H1 (cell line): ENCODE measurements at regions not wholly inside any gene's neighbourhood (a gene's known extent, or its start where the extent isn't known, plus 50 kb on each side); places are given as distances from the start of the nearest gene placed in this dataset.

Experiments used
- CTCF ChIA-PET: fragments of 300-600 bp; sonication (Branson Sonifier 250); formaldehyde crosslinking; loops from one replicate; lab custom pipeline; 2021; ENCODE audit not compliant: partially characterized antibody; lab: Charles Lee
- POLR2A ChIA-PET: fragments of 300-600 bp; sonication (Branson Sonifier 250); formaldehyde crosslinking; loops from one replicate; lab custom pipeline; 2021; ENCODE audit warnings: inconsistent platforms; ENCODE audit not compliant: partially characterized antibody; lab: Charles Lee
- DNase-seq, 2 experiments: peaks; one replicate each; pipeline versions ENCODE4 v3.0.0 to v3.0.0-alpha.2; 2010 to 2022; ENCODE audit warnings: low spot score in 2 of 2, low read depth in 1 of 2, mixed read lengths in 1 of 2
- FAIRE-seq: peaks from 2 replicates; lab custom pipeline; 2011; peaks lifted over from hg19 to GRCh38; lab: Jason Lieb, UNC
- H2AFZ ChIP-seq: 2 replicates; pipeline ENCODE4 v1.8.1; 2012; ENCODE audit warnings: low read length, inconsistent platforms
- H2AK5ac ChIP-seq: 2 replicates; pipeline ENCODE4 v1.6.1; 2013; ENCODE audit warnings: low read depth, low read length
- H2BK120ac ChIP-seq: replicated peaks from 2 replicates; pipeline ENCODE3; 2013; ENCODE audit warnings: low read depth, low read length, inconsistent platforms
- H2BK12ac ChIP-seq: 2 replicates; pipeline ENCODE4 v1.6.1; 2013; ENCODE audit warnings: low read depth, low read length
- H2BK15ac ChIP-seq: 2 replicates; pipeline ENCODE4 v1.6.1; 2013; ENCODE audit warnings: low read length
- H2BK20ac ChIP-seq: 2 replicates; pipeline ENCODE4 v1.6.1; 2013; ENCODE audit warnings: low read length
- H2BK5ac ChIP-seq: 2 replicates; pipeline ENCODE4 v1.6.1; 2013; ENCODE audit warnings: low read depth, low read length
- H3K14ac ChIP-seq: 2 replicates; pipeline ENCODE4 v1.6.1; 2013; ENCODE audit warnings: inconsistent platforms; ENCODE audit not compliant: insufficient read length
- H3K18ac ChIP-seq: 2 replicates; pipeline ENCODE4 v1.6.1; 2013; ENCODE audit warnings: low read length; ENCODE audit errors: extremely low read depth
- H3K23ac ChIP-seq: 2 replicates; pipeline ENCODE4 v1.6.1; 2013; ENCODE audit warnings: inconsistent platforms; ENCODE audit not compliant: insufficient read length
- H3K23me2 ChIP-seq: 2 replicates; pipeline ENCODE4 v1.6.1; 2013; ENCODE audit warnings: low read depth, low read length
- H3K27ac ChIP-seq: 2 replicates; pipeline ENCODE4 v1.6.1; 2011; ENCODE audit warnings: low read depth, low read length, inconsistent platforms
- H3K27me3 ChIP-seq, 4 experiments: replicated peaks in 1 of 4; 1 replicate in 1 of 4; 2 replicates in 3 of 4; pipeline versions ENCODE4 v1.6.1 to v1.8.1; 2011 to 2013; ENCODE audit warnings: low read length in 3 of 4, mild to moderate bottlenecking in 3 of 4, inconsistent platforms in 2 of 4, mixed read lengths in 2 of 4, moderate library complexity in 1 of 4; ENCODE audit not compliant: control insufficient read depth in 3 of 4, insufficient read depth in 3 of 4; ENCODE audit errors: extremely low read depth in 1 of 4
- H3K36me3 ChIP-seq, 4 experiments: 2 replicates each; pipeline versions ENCODE4 v1.6.1 to v1.8.1; 2011 to 2013; ENCODE audit warnings: mild to moderate bottlenecking in 4 of 4, low read length in 3 of 4, moderate library complexity in 2 of 4, control low read depth in 1 of 4, inconsistent platforms in 1 of 4; ENCODE audit not compliant: insufficient read depth in 4 of 4, control insufficient read depth in 2 of 4
- H3K4ac ChIP-seq: replicated peaks from 2 replicates; pipeline ENCODE3; 2013; ENCODE audit warnings: low read length, low read depth, mixed read lengths, inconsistent platforms; ENCODE audit not compliant: insufficient read length
- H3K4me1 ChIP-seq, 4 experiments: replicated peaks in 1 of 4; 1 replicate in 1 of 4; 2 replicates in 3 of 4; pipeline versions ENCODE4 v1.6.1 to v1.8.1; 2011 to 2013; ENCODE audit warnings: low read length in 3 of 4, inconsistent platforms in 2 of 4, mixed read lengths in 1 of 4; ENCODE audit not compliant: insufficient read depth in 4 of 4, control insufficient read depth in 3 of 4
- H3K4me2 ChIP-seq, 2 experiments: 2 replicates each; pipeline versions ENCODE4 v1.6.1 to v1.8.1; 2011 to 2013; ENCODE audit warnings: low read depth in 2 of 2, low read length in 2 of 2, control low read depth in 1 of 2, inconsistent platforms in 1 of 2, mild to moderate bottlenecking in 1 of 2; ENCODE audit not compliant: insufficient read depth in 1 of 2
- H3K4me3 ChIP-seq, 4 experiments: fragments of 200-600, 300-600 bp in 1 of 4; sonication (generic), shearing (Covaris generic), sonication (Bioruptor Twin) in 1 of 4; 2 replicates each; pipeline versions ENCODE4 v1.5.1 to v1.8.1; 2011 to 2016; ENCODE audit warnings: low read length in 4 of 4, low read depth in 3 of 4, control low read depth in 2 of 4, inconsistent platforms in 2 of 4, mild to moderate bottlenecking in 2 of 4, mixed read lengths in 1 of 4, moderate library complexity in 1 of 4; ENCODE audit not compliant: insufficient read depth in 2 of 4; ENCODE audit errors: extremely low read depth in 1 of 4
- H3K56ac ChIP-seq: replicated peaks from 2 replicates; pipeline ENCODE3; 2013; ENCODE audit warnings: low read depth, mild to moderate bottlenecking, mixed read lengths, low read length, inconsistent platforms; ENCODE audit not compliant: insufficient read length
- H3K79me1 ChIP-seq: 2 replicates; pipeline ENCODE4 v1.6.1; 2013; ENCODE audit warnings: low read depth, low read length, control low read depth
- H3K79me2 ChIP-seq, 2 experiments: 2 replicates each; pipeline versions ENCODE4 v1.6.1 to v1.8.1; 2012 to 2013; ENCODE audit warnings: low read length in 2 of 2, mild to moderate bottlenecking in 2 of 2, inconsistent platforms in 1 of 2; ENCODE audit not compliant: insufficient read depth in 2 of 2, control insufficient read depth in 1 of 2
- H3K9ac ChIP-seq, 4 experiments: replicated peaks in 1 of 4; 1 replicate in 1 of 4; 2 replicates in 3 of 4; pipeline versions ENCODE4 v1.6.1 to v1.8.1; 2011 to 2013; ENCODE audit warnings: low read depth in 3 of 4, low read length in 3 of 4, control low read depth in 2 of 4, mild to moderate bottlenecking in 2 of 4, moderate library complexity in 2 of 4, inconsistent platforms in 1 of 4; ENCODE audit errors: extremely low read depth in 1 of 4
- H3K9me3 ChIP-seq, 2 experiments: 2 replicates each; pipeline versions ENCODE4 v1.6.1 to v1.8.1; 2012 to 2013; ENCODE audit warnings: mild to moderate bottlenecking in 2 of 2, moderate library complexity in 2 of 2, control low read depth in 1 of 2, inconsistent platforms in 1 of 2, low read depth in 1 of 2, low read length in 1 of 2, mixed read lengths in 1 of 2; ENCODE audit not compliant: insufficient read depth in 2 of 2
- H4K20me1 ChIP-seq, 2 experiments: replicated peaks in 1 of 2; 2 replicates each; pipeline versions ENCODE3 to v1.8.1; 2011 to 2013; ENCODE audit warnings: inconsistent platforms in 2 of 2, low read length in 2 of 2, mild to moderate bottlenecking in 1 of 2; ENCODE audit not compliant: insufficient read depth in 2 of 2, control insufficient read depth in 1 of 2
- H4K5ac ChIP-seq: 2 replicates; pipeline ENCODE4 v1.6.1; 2013; ENCODE audit warnings: low read length, low read depth, mixed read lengths, inconsistent platforms; ENCODE audit not compliant: insufficient read length
- H4K8ac ChIP-seq: 2 replicates; pipeline ENCODE4 v1.8.0; 2013; ENCODE audit warnings: mild to moderate bottlenecking, moderate library complexity, low read length, inconsistent platforms; ENCODE audit not compliant: insufficient read depth; ENCODE audit errors: extremely low read depth
- H4K91ac ChIP-seq: replicated peaks from 2 replicates; pipeline ENCODE3; 2013; ENCODE audit warnings: low read length, mixed read lengths, inconsistent platforms; ENCODE audit not compliant: insufficient read length
- KDM1A ChIP-seq: fragments of 200-600, 300-600 bp; sonication (generic); IDR thresholded peaks from 2 replicates; pipeline ENCODE4 v1.7.1; 2016; ENCODE audit warnings: mild to moderate bottlenecking, low read length, borderline replicate concordance
- SP1 ChIP-seq: IDR thresholded peaks from 2 replicates; pipeline ENCODE4 v1.6.1; 2011; ENCODE audit warnings: low read depth, low read length
- WGBS, 2 experiments: shearing (Covaris generic) in 1 of 2; methylation state at CpG; one replicate each; pipeline versions ENCODE4 v1.1.6 to v1.1.7; 2013 to 2015; ENCODE audit warnings: low lambda C conversion rate in 2 of 2, mixed read lengths in 2 of 2, inconsistent platforms in 1 of 2, low coverage in 1 of 2, missing lambda C conversion rate in 1 of 2; ENCODE audit not compliant: insufficient replicate concordance in 2 of 2, insufficient coverage in 1 of 2, insufficient read length in 1 of 2; ENCODE audit errors: extremely low coverage in 1 of 2, missing lambda C conversion rate in 1 of 2; 5-methylcytosine and 5-hydroxymethylcytosine counted together

GRCh38 chr6:44049989-44050871, 77.0 kb downstream of the MRPL14 start:
- no peak overlapping the region for H2AFZ ChIP-seq
- no peak overlapping the region for H3K27ac ChIP-seq
- H3K36me3 ChIP-seq = no peaks in the 10 kb centered on the region
- no peak overlapping the region for H3K18ac ChIP-seq
- no peak overlapping the region for H3K4ac ChIP-seq
- TF ChIP-seq KDM1A = peak; percentile 18; the same call in 1 of the 2 replicates
- no peak for TF ChIP-seq SP1
- no peak overlapping the region for H4K91ac ChIP-seq
- H2BK15ac ChIP-seq = no peak overlapping the region
- H3K4me2 ChIP-seq = no peak overlapping the region
- no peaks in the 10 kb centered on the region for H3K9me3 ChIP-seq
- POLR2A ChIA-PET = interaction anchor here (0.9 to 1.8 kb wide), 2 partner anchors 10 to 23 kb away, joined by 3 to 4 read pairs; no protein-coding TSS in a partner anchor
- H3K4me1 ChIP-seq = peaks cover 0 to 14% (median 4%) of the 10 kb centered on the region in 4 experiments; a peak in 6 of 7 replicates
- H4K8ac ChIP-seq = no peak overlapping the region
- FAIRE-seq = no peak
- no peak for DNase-seq
- H2AK5ac ChIP-seq = no peak overlapping the region
- no peaks in the 10 kb centered on the region for H3K27me3 ChIP-seq
- no peak overlapping the region for H3K23ac ChIP-seq
- no peaks in the 10 kb centered on the region for H3K79me1 ChIP-seq
- H2BK20ac ChIP-seq = no peak overlapping the region
- H3K14ac ChIP-seq = no peak overlapping the region
- no peaks in the 10 kb centered on the region for H4K20me1 ChIP-seq
- no peak overlapping the region for H4K5ac ChIP-seq
- H2BK120ac ChIP-seq = no peak overlapping the region
- H3K56ac ChIP-seq = no peak overlapping the region
- CTCF ChIA-PET = interaction anchor here (1.1 to 23.4 kb wide), 5 partner anchors 9 to 45 kb away, joined by 3 to 331 read pairs (median 4); no protein-coding TSS in a partner anchor
- H3K9ac ChIP-seq = no peak overlapping the region
- H3K79me2 ChIP-seq = no peaks in the 10 kb centered on the region
- 78% methylated on average over 5 of the region's 6 CpGs; no CpG with 5 or more reads in 1 of the 2 experiments for WGBS, 2 experiments
- peaks cover 2% of the 10 kb centered on the region; the same call in 1 of the 2 replicates for H3K23me2 ChIP-seq
- no peak overlapping the region for H2BK5ac ChIP-seq
- no peak overlapping the region for H3K4me3 ChIP-seq
- H2BK12ac ChIP-seq = no peak overlapping the region
